ENCODE measurements at regions not wholly inside any gene's neighbourhood (a gene's known extent, or its start where the extent isn't known, plus 50 kb on each side); places are given as distances from the start of the nearest gene placed in this dataset.
A peak's percentile ranks its signal among the peaks of the same experiment; 100 is the strongest.

DNA sequence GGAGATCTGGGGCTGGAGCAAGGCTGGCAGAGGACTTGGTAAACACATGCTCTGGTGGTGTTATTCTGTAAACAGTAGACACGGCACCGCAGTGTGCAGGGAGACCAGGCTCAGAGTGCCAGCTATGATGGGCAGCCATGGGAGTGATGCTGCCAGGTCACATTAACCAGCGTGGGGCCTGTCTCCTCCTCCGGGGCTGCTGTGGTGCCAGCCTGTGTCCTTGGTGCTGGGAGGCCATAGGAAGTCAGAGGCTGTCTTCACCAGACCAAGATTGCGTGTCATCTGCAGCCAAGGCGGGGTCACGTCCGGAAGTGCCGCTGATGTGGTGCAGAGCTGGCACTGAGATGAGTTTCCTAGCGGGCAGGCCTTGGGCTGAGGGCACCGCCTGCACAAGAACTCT lies 236.0 kb downstream of the GLRX3 start:
- DNase-seq = no peak

DNA sequence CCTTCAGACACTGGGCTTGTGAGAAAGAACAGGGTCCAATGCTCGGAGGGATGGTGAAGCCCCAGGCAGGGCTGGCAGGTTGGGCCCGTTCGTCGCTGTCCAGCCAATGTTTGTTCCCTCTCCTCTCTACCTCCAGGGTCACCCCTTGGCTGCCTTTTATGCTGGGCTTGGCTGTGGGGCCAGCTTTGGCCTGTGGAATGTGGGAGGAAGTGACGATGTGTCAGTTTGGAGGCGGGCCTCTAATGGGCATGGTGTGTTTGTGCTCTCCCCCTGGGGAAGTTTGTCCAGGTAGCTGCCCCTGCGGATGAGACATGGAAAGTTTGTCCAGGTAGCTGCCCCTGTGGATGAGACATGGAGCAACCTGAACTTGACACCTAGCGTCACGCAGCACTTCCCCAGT lies 236.7 kb downstream of the GLRX3 start:
- DNase-seq = no peak

- peak; percentile 53 for DNase-seq
Measured at GRCh38 chr10:130377986-130378540, 241.9 kb downstream of the GLRX3 start.

- DNase-seq = no peak
Measured at GRCh38 chr10:130378556-130379400, 242.6 kb downstream of the GLRX3 start.

- no peak for DNase-seq
Measured at GRCh38 chr10:130380056-130380455, 243.9 kb downstream of the GLRX3 start.

GRCh38 chr10:130382031-130382430 lies 245.8 kb downstream of the GLRX3 start:
- DNase-seq = no peak

DNA sequence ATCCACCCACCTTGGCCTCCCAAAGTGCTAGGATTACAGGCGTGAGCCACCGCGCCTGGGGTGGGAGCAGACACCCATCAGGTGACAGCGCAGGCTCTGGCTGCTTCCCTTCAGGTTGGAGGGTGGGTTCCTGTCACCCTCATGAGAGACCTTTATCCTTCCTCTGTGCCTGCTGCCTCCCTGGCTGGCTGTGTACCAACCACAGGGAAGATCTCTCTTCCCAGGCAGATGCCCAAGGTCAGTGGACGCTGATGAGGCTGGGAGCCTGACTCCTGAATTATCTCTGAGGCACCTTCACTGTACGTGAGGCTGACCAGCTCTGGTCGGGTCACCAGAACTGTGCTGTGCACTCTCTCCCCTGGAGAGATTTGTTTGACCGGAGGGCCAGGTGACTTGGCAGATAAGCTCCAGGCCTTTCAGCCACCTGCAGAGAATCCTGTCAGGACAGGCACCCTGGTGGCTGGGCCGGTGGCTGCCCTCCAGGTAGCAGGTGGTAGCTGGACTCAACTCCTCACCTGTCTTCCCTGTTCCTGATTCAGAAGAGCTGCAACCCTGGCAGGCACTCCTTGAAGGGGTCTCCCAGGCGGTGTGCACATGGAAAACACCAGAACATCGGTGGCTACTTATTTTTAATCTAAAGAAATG lies 251.9 kb downstream of the GLRX3 start:
- DNase-seq = no peak

- no peak for DNase-seq
Measured at GRCh38 chr10:130388746-130389145, 252.6 kb downstream of the GLRX3 start.

- DNase-seq = no peak
Measured at GRCh38 chr10:130389906-130390305, 253.7 kb downstream of the GLRX3 start.

- DNase-seq = no peak
Measured at GRCh38 chr10:130392031-130392430, 255.8 kb downstream of the GLRX3 start.

- DNase-seq = no peak
Measured at GRCh38 chr10:130393342-130393741, 257.2 kb downstream of the GLRX3 start.

- no peak for DNase-seq
Measured at GRCh38 chr10:130394832-130395231, 258.6 kb downstream of the GLRX3 start.

DNA sequence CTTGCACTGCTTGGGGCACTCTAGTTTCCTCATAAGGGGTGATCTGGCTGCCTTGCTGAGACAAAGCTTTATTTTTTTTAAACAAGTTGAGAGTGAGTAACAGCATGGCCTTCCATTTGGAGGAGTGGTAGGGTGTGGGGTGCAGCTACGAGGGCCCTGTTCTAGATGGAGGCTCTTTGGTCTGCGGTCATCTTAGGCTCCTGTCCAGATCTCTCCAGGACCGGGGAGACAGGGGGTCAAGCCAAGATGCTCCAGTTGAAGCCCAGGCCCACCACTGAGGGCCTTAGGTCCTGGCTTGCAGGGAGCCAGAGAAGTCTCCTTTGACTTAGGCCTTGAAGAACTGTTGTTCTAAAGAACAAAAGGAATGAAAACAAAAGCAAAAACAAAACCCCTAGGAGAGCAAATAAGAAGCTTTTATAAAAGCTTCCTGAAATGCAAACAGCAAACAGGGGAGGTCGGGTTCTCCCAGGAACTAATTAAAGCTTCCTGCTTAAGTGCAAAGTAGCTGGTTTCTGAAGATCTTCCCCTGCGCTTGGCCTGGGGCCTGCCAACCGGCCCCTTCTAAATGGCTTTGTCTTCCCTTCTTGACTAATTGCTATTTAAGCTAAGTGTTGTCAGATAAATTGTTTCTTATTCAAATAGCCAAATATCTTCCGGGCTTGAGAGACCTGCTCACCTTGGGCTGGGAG lies 259.2 kb downstream of the GLRX3 start:
- no peak for DNase-seq

DNA sequence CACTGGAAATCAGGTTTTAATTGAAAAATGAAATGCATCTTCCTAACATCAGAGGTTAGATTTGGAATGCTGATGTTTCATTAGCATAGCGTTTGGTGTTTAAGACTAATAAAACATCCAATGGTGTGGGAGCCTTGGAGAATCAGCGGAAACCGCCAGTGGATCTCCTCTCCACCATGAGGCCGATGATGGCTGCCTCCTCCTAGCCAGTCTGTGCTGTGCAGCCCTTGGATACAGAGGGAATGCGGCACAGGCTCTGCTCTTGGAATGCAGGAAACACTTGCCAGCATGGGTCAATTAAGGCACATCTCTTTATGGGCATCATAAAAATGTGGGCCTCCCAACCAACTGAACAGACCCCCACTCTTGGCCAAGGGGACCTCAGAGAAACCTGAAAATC lies 259.9 kb downstream of the GLRX3 start:
- no peak for DNase-seq

DNA sequence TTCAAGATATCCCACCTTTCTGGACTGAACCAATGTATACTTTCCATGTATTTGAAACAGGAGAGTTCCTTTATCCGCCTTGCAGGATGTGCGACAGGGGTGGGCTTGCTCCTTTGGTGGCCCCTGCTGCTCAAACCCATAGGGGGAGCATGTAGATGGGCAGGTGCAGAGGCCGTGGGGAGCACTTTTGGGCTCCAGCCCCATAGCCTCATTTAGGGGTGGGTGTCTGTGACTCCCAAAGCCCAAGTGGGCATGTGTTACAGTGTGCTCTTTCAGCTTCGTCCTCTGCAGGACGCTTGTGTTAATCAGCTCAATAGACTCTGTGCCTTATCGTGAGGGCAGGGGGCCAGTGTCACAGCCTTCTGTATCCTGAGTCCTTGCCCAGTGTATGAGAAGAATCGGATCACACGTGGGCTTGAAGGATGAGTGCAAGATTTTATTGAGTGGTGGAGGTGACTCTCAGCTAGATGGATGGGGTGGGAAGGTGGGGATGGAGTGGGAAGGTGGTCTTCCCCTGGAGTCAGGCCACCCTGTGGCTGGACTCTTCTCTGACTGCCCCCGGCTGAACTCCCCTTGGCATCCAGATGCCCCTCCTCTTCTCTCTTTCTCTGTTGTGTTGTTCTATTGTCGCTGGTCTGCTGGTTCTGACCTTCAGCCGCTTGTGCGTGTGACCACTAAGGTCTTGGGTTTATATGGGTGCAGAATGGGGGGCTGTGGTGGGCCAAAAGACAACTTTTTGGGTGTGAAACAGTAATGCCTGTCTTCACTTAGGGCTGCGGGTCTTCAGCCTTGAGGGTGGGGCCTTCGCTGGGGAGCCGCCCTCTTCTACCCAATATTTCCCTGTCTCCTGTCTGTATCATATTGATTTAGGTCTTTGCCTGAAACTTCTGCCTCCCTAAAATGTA lies 262.2 kb downstream of the GLRX3 start:
- no peak for DNase-seq

- no peak for DNase-seq
Measured at GRCh38 chr10:130399425-130399950, 263.3 kb downstream of the GLRX3 start.

GRCh38 chr10:130400890-130401289 lies 264.7 kb downstream of the GLRX3 start:
- DNase-seq = no peak

DNA sequence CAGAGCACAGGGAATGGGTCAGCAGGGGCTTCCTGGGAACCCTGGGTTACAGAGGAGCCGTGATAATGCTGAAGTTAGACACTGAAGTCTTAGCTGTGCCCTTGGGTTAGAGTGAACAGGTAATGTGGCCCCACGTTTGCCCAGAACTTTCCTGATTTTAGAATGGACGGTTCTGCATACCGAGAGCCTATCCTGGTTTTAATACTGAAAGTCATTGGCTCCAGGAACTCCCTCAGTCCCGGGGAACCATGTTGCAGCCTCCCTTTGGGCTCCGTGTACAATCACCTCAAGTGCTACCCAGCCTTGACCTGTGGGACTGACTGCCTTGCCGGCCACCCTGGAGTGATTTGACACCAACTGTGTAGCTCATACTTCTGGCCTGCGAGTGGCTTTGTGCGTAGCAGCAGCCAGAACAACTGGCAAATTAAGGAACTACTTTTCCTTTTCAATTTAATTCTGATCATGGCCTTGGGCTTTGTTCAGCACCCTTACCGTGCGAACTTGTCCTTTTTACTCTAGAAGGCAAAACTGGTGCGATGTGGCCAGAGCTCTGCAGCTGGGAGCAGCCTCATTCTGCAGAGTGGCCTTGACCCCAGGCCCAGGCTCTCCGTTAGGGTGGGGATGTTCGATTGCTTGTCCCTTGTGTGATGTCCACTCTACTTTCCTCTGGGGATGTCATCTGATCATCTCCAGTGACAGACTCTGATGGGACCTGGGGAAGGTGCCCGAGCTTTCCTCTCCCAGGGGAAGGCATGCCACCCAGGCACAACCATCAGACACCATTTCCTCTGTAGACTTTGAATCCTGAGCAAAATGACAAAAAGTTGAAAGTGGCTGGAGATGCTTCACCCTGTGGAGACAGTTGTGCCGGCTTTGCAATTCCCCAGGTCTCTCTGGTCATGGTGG lies 265.9 kb downstream of the GLRX3 start:
- DNase-seq = no peak

DNA sequence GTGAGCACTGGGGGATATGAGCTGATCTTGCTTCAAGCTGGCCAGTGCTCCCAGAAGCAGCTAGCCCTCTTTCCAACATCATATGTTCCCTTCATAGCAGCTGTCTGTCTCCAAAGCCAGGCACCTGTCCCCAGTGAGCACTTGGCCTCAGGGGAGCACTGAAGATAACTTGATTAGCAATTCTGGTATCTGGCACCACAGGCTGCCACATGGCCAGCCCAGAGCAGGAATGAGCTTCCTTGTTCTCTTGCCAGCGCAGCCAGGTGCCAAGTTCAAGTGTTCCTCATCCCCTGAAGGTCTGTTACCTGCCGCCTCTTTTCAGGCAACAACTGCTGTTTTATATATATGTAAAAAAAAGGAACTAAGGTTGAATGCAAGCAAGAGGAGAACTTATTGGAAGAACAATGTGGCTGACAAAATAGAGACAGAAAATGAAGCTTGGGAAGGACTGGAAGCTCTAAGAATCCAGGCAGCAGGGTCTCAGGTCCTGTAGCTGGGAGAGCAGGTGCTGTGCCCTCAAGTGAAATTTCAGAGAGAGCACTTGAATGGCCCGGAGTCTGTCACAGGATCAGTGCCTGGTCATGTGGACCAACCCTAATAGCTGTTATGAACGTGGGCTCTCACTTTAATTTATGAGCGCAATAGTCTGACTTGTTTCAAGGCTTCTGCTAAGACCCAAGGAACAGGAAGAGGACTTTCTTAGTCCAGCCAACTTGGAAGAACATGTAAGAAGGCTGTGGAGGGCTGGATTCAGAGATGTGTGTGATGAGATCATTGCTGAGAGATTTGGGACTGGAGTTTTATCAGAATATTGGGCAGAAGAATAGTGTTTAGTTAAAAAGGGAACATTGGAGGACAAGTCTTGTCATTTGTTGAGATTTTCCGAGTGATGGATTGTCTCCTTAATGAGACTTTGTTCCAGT lies 267.2 kb downstream of the GLRX3 start:
- peak; percentile 74 for DNase-seq

GRCh38 chr10:130404476-130405055 lies 268.4 kb downstream of the GLRX3 start:
- no peak for DNase-seq
